Activated CD8-positive, alpha-beta T cell treated with anti-CD3 and anti-CD28 coated beads for 36 hours (primary cell): ENCODE measurements at regions not wholly inside any gene's neighbourhood (a gene's known extent, or its start where the extent isn't known, plus 50 kb on each side); places are given as distances from the start of the nearest gene placed in this dataset.

Experiments
- ATAC-seq: fragments of 200-7000 bp; cut with Tn5 transposase; one replicate; pipeline ENCODE4 v1.10.0; 2021; ENCODE audit warnings: mild to moderate bottlenecking, moderate library complexity
- CTCF ChIA-PET: fragments of 350-600 bp; sonication (Branson Sonifier 250); formaldehyde crosslinking; loops from one replicate; lab custom pipeline; 2021; ENCODE audit warnings: antibody characterized with exemption; lab: Charles Lee
- POLR2A ChIA-PET: fragments of 350-600 bp; sonication (Branson Sonifier 250); formaldehyde crosslinking; loops from one replicate; lab custom pipeline; 2021; ENCODE audit warnings: antibody characterized with exemption; lab: Charles Lee
- DNase-seq: peaks from one replicate; pipeline ENCODE4 v3.0.0-alpha.2; 2020
- H3K27ac Mint-ChIP-seq: one replicate; pipeline ENCODE4 v1.8.0; 2021; ENCODE audit warnings: mild to moderate bottlenecking, mixed read lengths
- H3K27me3 Mint-ChIP-seq: one replicate; pipeline ENCODE4 v1.8.0; 2021; ENCODE audit warnings: mixed read lengths
- H3K36me3 Mint-ChIP-seq: one replicate; pipeline ENCODE4 v1.8.0; 2021; ENCODE audit warnings: low read depth, mixed read lengths
- H3K4me1 Mint-ChIP-seq: one replicate; pipeline ENCODE4 v1.8.0; 2021; ENCODE audit warnings: low read depth, mixed read lengths
- H3K4me3 Mint-ChIP-seq: one replicate; pipeline ENCODE4 v1.8.0; 2021; ENCODE audit warnings: mild to moderate bottlenecking, moderate library complexity, mixed read lengths
- H3K9me3 Mint-ChIP-seq: one replicate; pipeline ENCODE4 v1.8.0; 2021; ENCODE audit warnings: mixed read lengths
- CTCF ChIP-seq: fragments of 200-600 bp; IDR thresholded peaks from one replicate; pipeline ENCODE4 v1.8.0; 2022; ENCODE audit warnings: antibody characterized with exemption, mild to moderate bottlenecking
- intact Hi-C: fragments of 100-400 bp; cut with micrococcal nuclease; formaldehyde crosslinking; loops from one replicate; pipeline ENCODE4 v1.10.0; 2022

- CTCF ChIA-PET: interaction anchor here (0.8 kb wide), 1 partner anchor 66 kb away, joined by 3 read pairs; no protein-coding TSS in a partner anchor
- TF ChIP-seq CTCF: no peak
- no peaks in the 10 kb centered on the region for H3K27me3 Mint-ChIP-seq
- DNase-seq (no peak), ATAC-seq (no peak)
- H3K36me3 Mint-ChIP-seq: no peaks in the 10 kb centered on the region
- no peaks in the 10 kb centered on the region for H3K9me3 Mint-ChIP-seq
- POLR2A ChIA-PET: no interaction called here
- H3K27ac Mint-ChIP-seq: no peak overlapping the region
- intact Hi-C loops: no loop called here
- H3K4me1 Mint-ChIP-seq: no peaks in the 10 kb centered on the region
- no peak overlapping the region for H3K4me3 Mint-ChIP-seq
Observed at GRCh38 chr10:2861632-2862210, 205.6 kb upstream of the PFKP start.

GRCh38 chr10:2858452-2858851 is 208.9 kb upstream of the PFKP start:
- POLR2A ChIA-PET: no interaction called here
- ATAC-seq: no peak
- H3K9me3 Mint-ChIP-seq: no peaks in the 10 kb centered on the region
- no peak for TF ChIP-seq CTCF
- no peak overlapping the region for H3K27ac Mint-ChIP-seq
- no peak overlapping the region for H3K4me3 Mint-ChIP-seq
- H3K4me1 Mint-ChIP-seq: no peaks in the 10 kb centered on the region
- CTCF ChIA-PET: no interaction called here
- no peaks in the 10 kb centered on the region for H3K36me3 Mint-ChIP-seq
- intact Hi-C loops: no loop called here
- H3K27me3 Mint-ChIP-seq: peaks cover 2% of the 10 kb centered on the region
- DNase-seq: no peak

GRCh38 chr10:2856598-2856997 is 210.8 kb upstream of the PFKP start:
- no peak for ATAC-seq
- POLR2A ChIA-PET: interaction anchor here (0.7 kb wide), 1 partner anchor 1337 kb away, joined by 3 read pairs; no protein-coding TSS in a partner anchor
- intact Hi-C loops: no loop called here
- no peak overlapping the region for H3K27ac Mint-ChIP-seq
- CTCF ChIA-PET: no interaction called here
- H3K4me3 Mint-ChIP-seq: no peak overlapping the region
- H3K36me3 Mint-ChIP-seq: no peaks in the 10 kb centered on the region
- TF ChIP-seq CTCF: no peak
- H3K9me3 Mint-ChIP-seq: no peaks in the 10 kb centered on the region
- DNase-seq: no peak
- H3K27me3 Mint-ChIP-seq: peaks cover 2% of the 10 kb centered on the region
- H3K4me1 Mint-ChIP-seq: no peaks in the 10 kb centered on the region

GRCh38 chr10:2852574-2853323 is 214.6 kb upstream of the PFKP start:
- Mint-ChIP-seq H3K27me3 (peaks cover 7% of the 10 kb centered on the region), H3K36me3 (no peaks in the 10 kb centered on the region), H3K9me3 (peaks cover 3% of the 10 kb centered on the region), H3K4me1 (no peaks in the 10 kb centered on the region), H3K4me3 (no peak overlapping the region), H3K27ac (no peak overlapping the region)
- intact Hi-C loops: no loop called here
- ChIA-PET CTCF (interaction anchor here (1.0 kb wide), 1 partner anchor 14 kb away, joined by 3 read pairs; no protein-coding TSS in a partner anchor), POLR2A (no interaction called here)
- no peak for DNase-seq
- ATAC-seq: no peak
- no peak for TF ChIP-seq CTCF

GRCh38 chr10:2851566-2851965 is 215.8 kb upstream of the PFKP start:
- Mint-ChIP-seq H3K9me3 (peaks cover 3% of the 10 kb centered on the region), H3K27ac (no peak overlapping the region)

More at GRCh38 chr10:2851566-2851965, 215.8 kb upstream of the PFKP start:
- DNase-seq: no peak
- Mint-ChIP-seq H3K4me1 (no peaks in the 10 kb centered on the region), H3K4me3 (no peak overlapping the region), H3K27me3 (peaks cover 7% of the 10 kb centered on the region), H3K36me3 (no peaks in the 10 kb centered on the region)
- TF ChIP-seq CTCF: no peak
- ChIA-PET CTCF (interaction anchor here (1.0 kb wide), 1 partner anchor 13 kb away, joined by 3 read pairs; no protein-coding TSS in a partner anchor), POLR2A (no interaction called here)
- no peak for ATAC-seq
- intact Hi-C loops: no loop called here
